ENCODE measurements at regions not wholly inside any gene's neighbourhood (a gene's known extent, or its start where the extent isn't known, plus 50 kb on each side); places are given as distances from the start of the nearest gene placed in this dataset.

- Histone ChIP-seq H3K27me3 (no peaks in the 10 kb centered on the region), H3K4me3 (no peak overlapping the region), H3K27ac (no peak overlapping the region), H3K36me3 (no peaks in the 10 kb centered on the region), H3K9me3 (no peaks in the 10 kb centered on the region), H3K4me1 (peaks cover 0 to 25% (median 6%) of the 10 kb centered on the region in 9 donors)
- no peak for ATAC-seq
- 86 to 93% methylated on average over 2 of the region's 2 CpGs for WGBS, 2 donors
- no peak for TF ChIP-seq CTCF (IDR thresholded peaks at IDR 0.05)
- intact Hi-C loops (cut with DNase I): loop anchor here in 8 of 10 donors (5.0 to 10.0 kb wide), 10 partner anchors 40 to 390 kb away; no protein-coding TSS in a partner anchor
- no peak for DNase-seq
Measured at GRCh38 chr12:93027041-93027440, 97.9 kb upstream of the EEA1 start.

- DNase-seq (peak; percentile 19 to 29), ATAC-seq (peak; percentile 71 to 96 (median 90))
- Histone ChIP-seq H3K36me3 (no peaks in the 10 kb centered on the region), H3K27me3 (no peaks in the 10 kb centered on the region), H3K4me1 (peaks cover 0 to 41% (median 6%) of the 10 kb centered on the region in 9 donors), H3K27ac (peak overlapping the region; percentile 44 to 85 (median 74)), H3K9me3 (no peaks in the 10 kb centered on the region), H3K4me3 (no peak overlapping the region)
- peak in 2 of 9 donors; percentile 13 to 17 for TF ChIP-seq CTCF (IDR thresholded peaks at IDR 0.05)
- intact Hi-C loops (cut with DNase I): loop anchor here in 8 of 10 donors (2.0 to 10.0 kb wide), 11 partner anchors 32 to 388 kb away; no protein-coding TSS in a partner anchor
- 31 to 46% methylated on average over 4 of the region's 4 CpGs for WGBS, 2 donors
Measured at GRCh38 chr12:93029091-93029490, 100.0 kb upstream of the EEA1 start.

GRCh38 chr12:93031028-93031427 is 101.9 kb upstream of the EEA1 start:
- Histone ChIP-seq H3K36me3 (no peaks in the 10 kb centered on the region), H3K4me1 (peaks cover 0 to 31% (median 6%) of the 10 kb centered on the region in 9 donors), H3K4me3 (no peak overlapping the region), H3K27me3 (no peaks in the 10 kb centered on the region), H3K27ac (peak overlapping the region in 1 of 10 donors; percentile 40), H3K9me3 (no peaks in the 10 kb centered on the region)
- intact Hi-C loops (cut with DNase I): no loop called here
- 61 to 69% methylated on average over 2 of the region's 2 CpGs for WGBS, 2 donors
- DNase-seq: no peak
- no peak for TF ChIP-seq CTCF (IDR thresholded peaks at IDR 0.05)
- ATAC-seq: no peak

GRCh38 chr12:93032758-93033157 is 103.7 kb upstream of the EEA1 start:
- ATAC-seq (no peak), DNase-seq (no peak)
- H3K27me3 ChIP-seq: no peaks in the 10 kb centered on the region
- intact Hi-C loops (cut with DNase I): no loop called here
- H3K4me3 ChIP-seq: no peak overlapping the region
- no peaks in the 10 kb centered on the region for H3K9me3 ChIP-seq
- no peak for TF ChIP-seq CTCF (IDR thresholded peaks at IDR 0.05)
- peaks cover 0 to 31% (median 6%) of the 10 kb centered on the region in 9 donors for H3K4me1 ChIP-seq
- no peaks in the 10 kb centered on the region for H3K36me3 ChIP-seq
- no peak overlapping the region for H3K27ac ChIP-seq

Data from heart right ventricle (tissue), 16 donors.